Mesenchymal stem cell (in vitro differentiated cells and primary cell): ENCODE measurements at regions not wholly inside any gene's neighbourhood (a gene's known extent, or its start where the extent isn't known, plus 50 kb on each side); places are given as distances from the start of the nearest gene placed in this dataset.

Experiments
- DNase-seq: peaks from one replicate; pipeline ENCODE4 v3.0.0-alpha.2; 2013
- H2AFZ ChIP-seq: one replicate; pipeline ENCODE4 v1.6.1; 2013; ENCODE audit warnings: low read depth, mild to moderate bottlenecking, control low read depth, inconsistent platforms, low read length, moderate library complexity
- H2AK5ac ChIP-seq: 2 replicates; pipeline ENCODE4 v1.6.1; 2013; ENCODE audit warnings: low read length, moderate library complexity, mild to moderate bottlenecking, inconsistent platforms; ENCODE audit not compliant: severe bottlenecking
- H2BK120ac ChIP-seq: one replicate; pipeline ENCODE4 v1.6.1; 2013; ENCODE audit warnings: low read depth, mild to moderate bottlenecking, inconsistent platforms, low read length, moderate library complexity
- H2BK12ac ChIP-seq, 2 experiments: one replicate each; pipeline ENCODE4 v1.6.1; 2013; ENCODE audit warnings: inconsistent platforms in 2 of 2, low read length in 2 of 2, mild to moderate bottlenecking in 2 of 2, moderate library complexity in 2 of 2, control low read depth in 1 of 2
- H2BK15ac ChIP-seq: one replicate; pipeline ENCODE4 v1.6.1; 2013; ENCODE audit warnings: mild to moderate bottlenecking, low read depth, inconsistent platforms; ENCODE audit not compliant: poor library complexity, severe bottlenecking
- H2BK5ac ChIP-seq: 2 replicates; pipeline ENCODE4 v1.6.1; 2013; ENCODE audit warnings: low read depth, mild to moderate bottlenecking, low read length, control low read depth, inconsistent platforms; ENCODE audit not compliant: poor library complexity, severe bottlenecking
- H3K14ac ChIP-seq, 2 experiments: one replicate each; pipeline ENCODE4 v1.6.1; 2013; ENCODE audit warnings: inconsistent platforms in 2 of 2, low read length in 2 of 2, control low read depth in 1 of 2, mild to moderate bottlenecking in 1 of 2, moderate library complexity in 1 of 2
- H3K18ac ChIP-seq, 2 experiments: one replicate each; pipeline ENCODE4 v1.6.1; 2013; ENCODE audit warnings: inconsistent platforms in 2 of 2, low read length in 2 of 2, control low read depth in 1 of 2, low read depth in 1 of 2, mild to moderate bottlenecking in 1 of 2
- H3K23ac ChIP-seq, 2 experiments: one replicate each; pipeline ENCODE4 v1.6.1; 2013; ENCODE audit warnings: inconsistent platforms in 2 of 2, low read length in 2 of 2, mild to moderate bottlenecking in 2 of 2, moderate library complexity in 2 of 2, control low read depth in 1 of 2
- H3K27ac ChIP-seq: 2 replicates; pipeline ENCODE4 v1.5.1; 2013; ENCODE audit warnings: mild to moderate bottlenecking, moderate library complexity, low read length, control low read depth, inconsistent platforms; ENCODE audit not compliant: poor library complexity, severe bottlenecking
- H3K27me3 ChIP-seq, 2 experiments: 2 replicates each; pipeline versions ENCODE4 v1.6.1 to v1.7.0; 2013; ENCODE audit warnings: low read length in 2 of 2, mild to moderate bottlenecking in 2 of 2, moderate library complexity in 2 of 2, control low read depth in 1 of 2, inconsistent platforms in 1 of 2; ENCODE audit not compliant: control insufficient read depth in 1 of 2, insufficient read depth in 1 of 2
- H3K36me3 ChIP-seq, 2 experiments: 2 replicates each; pipeline versions ENCODE4 v1.6.1 to v1.7.0; 2013; ENCODE audit warnings: low read length in 2 of 2, control low read depth in 1 of 2, inconsistent platforms in 1 of 2, low read depth in 1 of 2, mild to moderate bottlenecking in 1 of 2; ENCODE audit not compliant: insufficient read depth in 2 of 2, control insufficient read depth in 1 of 2
- H3K4ac ChIP-seq, 2 experiments: one replicate each; pipeline ENCODE4 v1.6.1; 2013; ENCODE audit warnings: inconsistent platforms in 2 of 2, low read length in 2 of 2, mild to moderate bottlenecking in 2 of 2, moderate library complexity in 2 of 2, control low read depth in 1 of 2, low read depth in 1 of 2
- H3K4me1 ChIP-seq: 2 replicates; pipeline ENCODE4 v1.6.1; 2013; ENCODE audit warnings: low read depth, low read length, control low read depth; ENCODE audit not compliant: control insufficient read depth, insufficient read depth
- H3K4me2 ChIP-seq: 2 replicates; pipeline ENCODE4 v1.6.1; 2013; ENCODE audit warnings: low read length, mild to moderate bottlenecking, inconsistent platforms; ENCODE audit not compliant: poor library complexity, severe bottlenecking
- H3K4me3 ChIP-seq, 2 experiments: 2 replicates each; pipeline versions ENCODE4 v1.5.1 to v1.7.0; 2013; ENCODE audit warnings: low read length in 2 of 2, mild to moderate bottlenecking in 2 of 2, control low read depth in 1 of 2, low read depth in 1 of 2; ENCODE audit not compliant: insufficient read depth in 1 of 2
- H3K79me1 ChIP-seq: replicated peaks from 2 replicates; pipeline ENCODE4 v1.6.1; 2013; ENCODE audit warnings: mild to moderate bottlenecking, control low read depth, low read length, inconsistent platforms; ENCODE audit not compliant: poor library complexity, severe bottlenecking
- H3K9ac ChIP-seq: 2 replicates; pipeline ENCODE4 v1.7.0; 2013; ENCODE audit warnings: mild to moderate bottlenecking, low read length, moderate library complexity
- H3K9me3 ChIP-seq: 2 replicates; pipeline ENCODE4 v1.7.0; 2013; ENCODE audit warnings: mild to moderate bottlenecking, low read length; ENCODE audit not compliant: control insufficient read depth
- H4K8ac ChIP-seq: one replicate; pipeline ENCODE4 v1.6.1; 2013; ENCODE audit warnings: inconsistent platforms, mild to moderate bottlenecking, low read length, moderate library complexity
- H4K91ac ChIP-seq: one replicate; pipeline ENCODE4 v1.6.1; 2013; ENCODE audit warnings: mild to moderate bottlenecking, low read length, inconsistent platforms
- WGBS: methylation state at CpG from one replicate; pipeline ENCODE4 v1.1.7; 2013; ENCODE audit warnings: mixed read lengths; 5-methylcytosine and 5-hydroxymethylcytosine counted together

GRCh38 chr3:153572654-153573053 is 410.6 kb downstream of the RAP2B start:
- Histone ChIP-seq H3K4me2 (no peak overlapping the region), H3K9ac (no peak overlapping the region), H4K8ac (no peak overlapping the region), H3K79me1 (no peaks in the 10 kb centered on the region), H4K91ac (no peak overlapping the region), H3K27ac (no peak overlapping the region), H3K4me3 (no peak overlapping the region), H2BK120ac (no peak overlapping the region), H2BK5ac (no peak overlapping the region), H3K14ac (no peak overlapping the region), H3K27me3 (no peaks in the 10 kb centered on the region), H3K4ac (no peak overlapping the region), H2BK12ac (no peak overlapping the region), H2AK5ac (no peak overlapping the region), H3K9me3 (no peaks in the 10 kb centered on the region), H3K36me3 (no peaks in the 10 kb centered on the region), H3K4me1 (no peaks in the 10 kb centered on the region), H2BK15ac (no peak overlapping the region), H3K23ac (no peak overlapping the region), H2AFZ (no peak overlapping the region), H3K18ac (no peak overlapping the region)
- no peak for DNase-seq
- WGBS: 72% methylated on average over 1 of the region's 2 CpGs

- Histone ChIP-seq H3K18ac (no peak overlapping the region), H2AFZ (no peak overlapping the region), H2BK12ac (no peak overlapping the region), H2BK120ac (no peak overlapping the region), H2AK5ac (no peak overlapping the region), H3K27me3 (no peaks in the 10 kb centered on the region), H4K8ac (no peak overlapping the region), H2BK15ac (no peak overlapping the region), H3K14ac (no peak overlapping the region), H3K36me3 (no peaks in the 10 kb centered on the region), H3K4me1 (no peaks in the 10 kb centered on the region), H3K23ac (no peak overlapping the region), H3K4me2 (no peak overlapping the region), H4K91ac (no peak overlapping the region), H3K4me3 (no peak overlapping the region), H3K9ac (no peak overlapping the region), H2BK5ac (no peak overlapping the region), H3K9me3 (no peaks in the 10 kb centered on the region), H3K79me1 (no peaks in the 10 kb centered on the region), H3K4ac (no peak overlapping the region), H3K27ac (no peak overlapping the region)
- WGBS: 98% methylated on average over 2 of the region's 2 CpGs
- no peak for DNase-seq
Measured at GRCh38 chr3:153573481-153573880, 411.5 kb downstream of the RAP2B start.

DNA sequence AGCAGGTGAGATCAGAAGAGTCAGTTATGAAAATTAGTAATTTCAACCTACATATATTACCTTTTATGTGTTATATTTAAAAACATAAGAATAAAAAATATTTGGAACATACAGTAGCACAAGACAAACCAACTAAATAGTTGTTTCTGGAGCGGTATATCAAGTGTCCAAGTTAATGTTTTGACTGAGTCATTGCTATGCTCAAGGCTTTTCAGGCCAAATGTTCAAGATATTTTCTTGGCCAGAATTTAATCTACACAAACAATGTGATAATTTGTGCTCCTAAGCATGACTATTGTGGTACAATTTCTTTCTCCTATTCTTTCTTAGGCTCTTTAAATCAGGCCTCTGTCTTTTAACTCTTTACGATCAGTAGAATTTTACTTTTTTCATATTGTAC is 412.4 kb downstream of the RAP2B start:
- Histone ChIP-seq H2AFZ (no peak overlapping the region), H2AK5ac (no peak overlapping the region), H3K18ac (no peak overlapping the region), H3K36me3 (no peaks in the 10 kb centered on the region), H4K91ac (no peak overlapping the region), H3K27ac (no peak overlapping the region), H3K27me3 (no peaks in the 10 kb centered on the region), H3K14ac (no peak overlapping the region), H2BK12ac (no peak overlapping the region), H2BK5ac (no peak overlapping the region), H3K4me2 (no peak overlapping the region), H3K4me3 (no peak overlapping the region), H2BK15ac (no peak overlapping the region), H3K4ac (no peak overlapping the region), H3K9ac (no peak overlapping the region), H3K4me1 (no peaks in the 10 kb centered on the region), H4K8ac (no peak overlapping the region), H3K9me3 (no peaks in the 10 kb centered on the region), H3K79me1 (no peaks in the 10 kb centered on the region), H3K23ac (no peak overlapping the region), H2BK120ac (no peak overlapping the region)
- 100% methylated on average over 1 of the region's 2 CpGs for WGBS
- DNase-seq: no peak

- Histone ChIP-seq H2BK12ac (no peak overlapping the region), H2AK5ac (no peak overlapping the region), H4K8ac (no peak overlapping the region), H2BK120ac (no peak overlapping the region), H2BK15ac (no peak overlapping the region), H3K27me3 (no peaks in the 10 kb centered on the region), H3K4ac (no peak overlapping the region), H4K91ac (no peak overlapping the region), H3K23ac (no peak overlapping the region), H3K18ac (no peak overlapping the region), H3K36me3 (no peaks in the 10 kb centered on the region), H2AFZ (no peak overlapping the region), H3K4me3 (no peak overlapping the region), H3K4me2 (no peak overlapping the region), H3K27ac (no peak overlapping the region), H3K79me1 (no peaks in the 10 kb centered on the region), H2BK5ac (no peak overlapping the region), H3K9ac (no peak overlapping the region), H3K4me1 (no peaks in the 10 kb centered on the region), H3K9me3 (no peaks in the 10 kb centered on the region), H3K14ac (no peak overlapping the region)
- 58% methylated on average over 2 of the region's 3 CpGs for WGBS
- DNase-seq: no peak
Measured at GRCh38 chr3:153577059-153577736, 415.2 kb downstream of the RAP2B start.
